Prostate gland (tissue), 2 donors: ENCODE measurements at regions not wholly inside any gene's neighbourhood (a gene's known extent, or its start where the extent isn't known, plus 50 kb on each side); places are given as distances from the start of the nearest gene placed in this dataset.

Experiments
- CTCF ChIP-seq, 4 experiments: fragments of 200-600 bp in 2 of 4; fragments of 450-650 bp in 2 of 4; sonication (generic) in 2 of 4; IDR thresholded peaks; 1 replicate in 3 of 4; 2 replicates in 1 of 4; pipeline ENCODE4 v1.5.1; 2016 to 2019; ENCODE audit warnings: antibody characterized with exemption in 4 of 4, mild to moderate bottlenecking in 2 of 4, moderate library complexity in 2 of 4
- POLR2A ChIP-seq: fragments of 450-650 bp; IDR thresholded peaks from one replicate; pipeline ENCODE4 v1.6.1; 2016; ENCODE audit warnings: antibody characterized with exemption, mild to moderate bottlenecking

GRCh38 chr17:77323413-77324171 lies 182.8 kb downstream of the SEC14L1 start:
- TF ChIP-seq CTCF (IDR thresholded peaks at IDR 0.05) (no peak), POLR2A (no peak)
